ENCODE measurements at regions not wholly inside any gene's neighbourhood (a gene's known extent, or its start where the extent isn't known, plus 50 kb on each side); places are given as distances from the start of the nearest gene placed in this dataset.

GRCh38 chr5:92556747-92557146 is 1024.3 kb downstream of the NR2F1-AS1 start:
- TF ChIP-seq, protein P1, sequence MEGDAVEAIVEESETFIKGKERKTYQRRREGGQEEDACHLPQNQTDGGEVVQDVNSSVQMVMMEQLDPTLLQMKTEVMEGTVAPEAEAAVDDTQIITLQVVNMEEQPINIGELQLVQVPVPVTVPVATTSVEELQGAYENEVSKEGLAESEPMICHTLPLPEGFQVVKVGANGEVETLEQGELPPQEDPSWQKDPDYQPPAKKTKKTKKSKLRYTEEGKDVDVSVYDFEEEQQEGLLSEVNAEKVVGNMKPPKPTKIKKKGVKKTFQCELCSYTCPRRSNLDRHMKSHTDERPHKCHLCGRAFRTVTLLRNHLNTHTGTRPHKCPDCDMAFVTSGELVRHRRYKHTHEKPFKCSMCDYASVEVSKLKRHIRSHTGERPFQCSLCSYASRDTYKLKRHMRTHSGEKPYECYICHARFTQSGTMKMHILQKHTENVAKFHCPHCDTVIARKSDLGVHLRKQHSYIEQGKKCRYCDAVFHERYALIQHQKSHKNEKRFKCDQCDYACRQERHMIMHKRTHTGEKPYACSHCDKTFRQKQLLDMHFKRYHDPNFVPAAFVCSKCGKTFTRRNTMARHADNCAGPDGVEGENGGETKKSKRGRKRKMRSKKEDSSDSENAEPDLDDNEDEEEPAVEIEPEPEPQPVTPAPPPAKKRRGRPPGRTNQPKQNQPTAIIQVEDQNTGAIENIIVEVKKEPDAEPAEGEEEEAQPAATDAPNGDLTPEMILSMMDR (IDR thresholded peaks at IDR 0.05): no peak
- TF ChIP-seq POLR2A (IDR thresholded peaks at IDR 0.05): no peak
